ENCODE measurements at regions not wholly inside any gene's neighbourhood (a gene's known extent, or its start where the extent isn't known, plus 50 kb on each side); places are given as distances from the start of the nearest gene placed in this dataset.

DNA sequence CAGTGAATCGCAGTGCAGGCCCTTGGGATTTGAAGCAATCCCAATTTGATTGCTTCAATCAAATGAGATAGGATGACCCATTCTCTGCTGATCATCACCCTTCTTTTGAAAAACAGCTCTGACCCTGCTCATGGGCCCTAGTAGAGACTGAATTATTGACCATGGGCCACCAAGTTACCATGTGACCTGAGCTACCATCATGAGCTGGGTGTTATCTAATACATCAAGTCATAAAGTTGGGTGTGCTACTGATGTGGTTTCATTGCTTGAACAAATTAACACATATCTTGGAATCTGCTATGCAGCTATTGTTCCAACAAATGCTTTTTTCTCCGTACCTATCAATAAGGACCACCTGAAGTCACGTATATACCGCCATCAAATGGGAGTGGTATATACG is 54.8 kb upstream of the CNKSR3 start:
- no peak for TF ChIP-seq POLR2A (IDR thresholded peaks at IDR 0.05)
- TF ChIP-seq, protein P1, sequence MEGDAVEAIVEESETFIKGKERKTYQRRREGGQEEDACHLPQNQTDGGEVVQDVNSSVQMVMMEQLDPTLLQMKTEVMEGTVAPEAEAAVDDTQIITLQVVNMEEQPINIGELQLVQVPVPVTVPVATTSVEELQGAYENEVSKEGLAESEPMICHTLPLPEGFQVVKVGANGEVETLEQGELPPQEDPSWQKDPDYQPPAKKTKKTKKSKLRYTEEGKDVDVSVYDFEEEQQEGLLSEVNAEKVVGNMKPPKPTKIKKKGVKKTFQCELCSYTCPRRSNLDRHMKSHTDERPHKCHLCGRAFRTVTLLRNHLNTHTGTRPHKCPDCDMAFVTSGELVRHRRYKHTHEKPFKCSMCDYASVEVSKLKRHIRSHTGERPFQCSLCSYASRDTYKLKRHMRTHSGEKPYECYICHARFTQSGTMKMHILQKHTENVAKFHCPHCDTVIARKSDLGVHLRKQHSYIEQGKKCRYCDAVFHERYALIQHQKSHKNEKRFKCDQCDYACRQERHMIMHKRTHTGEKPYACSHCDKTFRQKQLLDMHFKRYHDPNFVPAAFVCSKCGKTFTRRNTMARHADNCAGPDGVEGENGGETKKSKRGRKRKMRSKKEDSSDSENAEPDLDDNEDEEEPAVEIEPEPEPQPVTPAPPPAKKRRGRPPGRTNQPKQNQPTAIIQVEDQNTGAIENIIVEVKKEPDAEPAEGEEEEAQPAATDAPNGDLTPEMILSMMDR (IDR thresholded peaks at IDR 0.05), result no peak
